Loucy (cell line): ENCODE measurements at regions not wholly inside any gene's neighbourhood (a gene's known extent, or its start where the extent isn't known, plus 50 kb on each side); places are given as distances from the start of the nearest gene placed in this dataset.

Source experiments
- H2AFZ ChIP-seq: fragments of 200-600 bp; sonication (generic); 2 replicates; pipeline ENCODE4 v1.6.0; 2016; ENCODE audit warnings: antibody characterized with exemption, mild to moderate bottlenecking, low read length, moderate library complexity
- H3F3A ChIP-seq: fragments of 200-600 bp; 2 replicates; pipeline ENCODE4 v1.6.0; 2016; ENCODE audit warnings: antibody characterized with exemption, low read depth, mild to moderate bottlenecking
- H3K27me3 ChIP-seq: fragments of 200-600 bp; sonication (generic); 2 replicates; pipeline ENCODE4 v1.6.1; 2014; ENCODE audit warnings: low read length, mild to moderate bottlenecking; ENCODE audit not compliant: insufficient read depth, poor library complexity, severe bottlenecking
- H3K36me3 ChIP-seq: fragments of 200-600 bp; sonication (generic); 2 replicates; pipeline ENCODE4 v1.6.1; 2016; ENCODE audit warnings: low read length; ENCODE audit not compliant: insufficient read depth
- H3K4me1 ChIP-seq: fragments of 200-600 bp; sonication (generic); 2 replicates; pipeline ENCODE4 v1.5.1; 2014; ENCODE audit warnings: low read length, mild to moderate bottlenecking; ENCODE audit not compliant: insufficient read depth, poor library complexity, severe bottlenecking
- H3K4me2 ChIP-seq: fragments of 200-600 bp; sonication (generic); 2 replicates; pipeline ENCODE4 v1.6.0; 2014; ENCODE audit warnings: antibody characterized with exemption, low read length, low read depth, mild to moderate bottlenecking; ENCODE audit not compliant: poor library complexity, severe bottlenecking
- H3K4me3 ChIP-seq: fragments of 200-600 bp; sonication (generic); 2 replicates; pipeline ENCODE4 v1.5.1; 2014; ENCODE audit warnings: low read length, mild to moderate bottlenecking, mixed read lengths; ENCODE audit not compliant: poor library complexity, severe bottlenecking
- H3K79me2 ChIP-seq: fragments of 200-600 bp; sonication (generic); 2 replicates; pipeline ENCODE4 v1.6.1; 2014; ENCODE audit warnings: low read length; ENCODE audit not compliant: insufficient read depth
- H3K9ac ChIP-seq: fragments of 200-600 bp; sonication (generic); 2 replicates; pipeline ENCODE4 v1.6.0; 2014; ENCODE audit warnings: mild to moderate bottlenecking, low read depth, low read length, moderate library complexity; ENCODE audit not compliant: poor library complexity, severe bottlenecking
- H3K9me2 ChIP-seq: fragments of 200-600 bp; sonication (generic); replicated peaks from 2 replicates; pipeline ENCODE4 v1.6.1; 2016; ENCODE audit warnings: low read depth, low read length, mixed read lengths
- H3K9me3 ChIP-seq: fragments of 200-600 bp; sonication (generic); 2 replicates; pipeline ENCODE4 v1.6.1; 2014; ENCODE audit warnings: mild to moderate bottlenecking, antibody characterized with exemption, low read length, low read depth; ENCODE audit not compliant: insufficient read depth
- H4K20me1 ChIP-seq: fragments of 200-600 bp; sonication (generic); 2 replicates; pipeline ENCODE4 v1.6.0; 2014; ENCODE audit warnings: antibody characterized with exemption, low read length, mild to moderate bottlenecking; ENCODE audit not compliant: insufficient read depth, poor library complexity, severe bottlenecking
- CTCF ChIP-seq: fragments of 200-600 bp; sonication (generic); conservative IDR thresholded peaks from 2 replicates; pipeline ENCODE4 v1.5.1; 2014; ENCODE audit warnings: mild to moderate bottlenecking, antibody characterized with exemption, low read length
- EZH2phosphoT487 ChIP-seq: fragments of 200-600 bp; IDR thresholded peaks from 2 replicates; pipeline ENCODE4 v1.6.1; 2018; ENCODE audit warnings: antibody characterized with exemption, mild to moderate bottlenecking, moderate library complexity, borderline replicate concordance

- H3K36me3 ChIP-seq, result no peaks in the 10 kb centered on the region
- H3K9ac ChIP-seq, result no peak overlapping the region
- H4K20me1 ChIP-seq, result no peaks in the 10 kb centered on the region
- no peaks in the 10 kb centered on the region for H3K27me3 ChIP-seq
- no peak for TF ChIP-seq EZH2phosphoT487
- no peak for TF ChIP-seq CTCF
- no peak overlapping the region for H3K4me3 ChIP-seq
- H3K4me1 ChIP-seq, result no peaks in the 10 kb centered on the region
- H3K79me2 ChIP-seq, result no peaks in the 10 kb centered on the region
- no peaks in the 10 kb centered on the region for H3K9me2 ChIP-seq
- H2AFZ ChIP-seq, result no peak overlapping the region
- no peak overlapping the region for H3K4me2 ChIP-seq
- H3F3A ChIP-seq, result no peaks in the 10 kb centered on the region
- no peaks in the 10 kb centered on the region for H3K9me3 ChIP-seq
These were observed 298.9 kb downstream of the ATXN7L3B start for GRCh38 chr12:74836567-74836966.

GRCh38 chr12:74846116-74846515, 308.5 kb downstream of the ATXN7L3B start:
- H3K79me2 ChIP-seq, result no peaks in the 10 kb centered on the region
- H3K4me1 ChIP-seq, result no peaks in the 10 kb centered on the region
- no peaks in the 10 kb centered on the region for H3K9me2 ChIP-seq
- no peak overlapping the region for H3K4me3 ChIP-seq
- no peak overlapping the region for H3K4me2 ChIP-seq
- TF ChIP-seq EZH2phosphoT487 (no peak), CTCF (no peak)
- H3K9ac ChIP-seq, result no peak overlapping the region
- H2AFZ ChIP-seq, result no peak overlapping the region
- no peaks in the 10 kb centered on the region for H3K9me3 ChIP-seq
- no peaks in the 10 kb centered on the region for H3F3A ChIP-seq
- H4K20me1 ChIP-seq, result no peaks in the 10 kb centered on the region
- no peaks in the 10 kb centered on the region for H3K36me3 ChIP-seq
- H3K27me3 ChIP-seq, result no peaks in the 10 kb centered on the region

- Histone ChIP-seq H3K4me3 (no peak overlapping the region), H3K36me3 (no peaks in the 10 kb centered on the region)
These were observed 309.5 kb downstream of the ATXN7L3B start for GRCh38 chr12:74847169-74847568.

More at GRCh38 chr12:74847169-74847568, 309.5 kb downstream of the ATXN7L3B start:
- Histone ChIP-seq H3K27me3 (no peaks in the 10 kb centered on the region), H4K20me1 (no peaks in the 10 kb centered on the region), H3K4me2 (no peak overlapping the region), H3K4me1 (no peaks in the 10 kb centered on the region), H3F3A (no peaks in the 10 kb centered on the region), H3K9ac (no peak overlapping the region), H3K9me2 (no peaks in the 10 kb centered on the region), H2AFZ (no peak overlapping the region), H3K9me3 (no peaks in the 10 kb centered on the region), H3K79me2 (no peaks in the 10 kb centered on the region)
- TF ChIP-seq CTCF (no peak), EZH2phosphoT487 (no peak)
